K562 (cell line): ENCODE measurements at regions not wholly inside any gene's neighbourhood (a gene's known extent, or its start where the extent isn't known, plus 50 kb on each side); places are given as distances from the start of the nearest gene placed in this dataset.

Source experiments
- ATAC-seq: fragments of 200-7000 bp; cut with Tn5 transposase; 3 replicates; pipeline ENCODE4 v1.9.1; 2020; ENCODE audit warnings: moderate library complexity
- BruUV-seq: library from RNA; stranded (reverse); fragments of 400-500 nt; replicated peaks from 2 replicates; lab custom pipeline; 2021; lab: Mats Ljungman, UMichigan
- CTCF ChIA-PET: fragments of 300-600 bp; formaldehyde crosslinking; extraction: SDS; loops from one replicate; lab custom pipeline; 2021; ENCODE audit warnings: low intra/inter-chr PET ratio; lab: Yijun Ruan, JAX
- POLR2A ChIA-PET: fragments of 300-600, 350-650 bp; sonication (Branson Sonifier 250); formaldehyde crosslinking; extraction: SDS; loops from one replicate; lab custom pipeline; 2021; ENCODE audit warnings: antibody characterized with exemption, inconsistent platforms; lab: Yijun Ruan, JAX
- DNase-seq, 4 experiments: peaks; one replicate each; pipeline versions ENCODE4 v3.0.0 to v3.0.0-alpha.2; 2011 to 2018; ENCODE audit warnings: low spot score in 3 of 4, mixed read lengths in 3 of 4; ENCODE audit errors: extremely low read depth in 1 of 4
- FAIRE-seq: peaks from 2 replicates; lab custom pipeline; 2011; peaks lifted over from hg19 to GRCh38; lab: Jason Lieb, UNC
- H2AFZ ChIP-seq: 2 replicates; pipeline ENCODE4 v1.6.0; 2011; ENCODE audit warnings: low read depth, low read length, control low read depth, inconsistent platforms
- H3K27ac ChIP-seq: fragments of 200-600 bp; 3 replicates; pipeline ENCODE4 v1.8.0; 2011; ENCODE audit warnings: low read depth, mild to moderate bottlenecking, control low read depth, inconsistent platforms, low read length, moderate library complexity, mixed read lengths; ENCODE audit errors: extremely low read depth
- H3K27me3 ChIP-seq, 2 experiments: fragments of 300-600 bp in 1 of 2; 2 replicates in 1 of 2; 3 replicates in 1 of 2; pipeline versions ENCODE4 v1.6.0 to v1.8.0; 2011; ENCODE audit warnings: inconsistent platforms in 2 of 2, low read length in 2 of 2, mild to moderate bottlenecking in 1 of 2, mixed read lengths in 1 of 2, moderate library complexity in 1 of 2; ENCODE audit not compliant: control insufficient read depth in 2 of 2, insufficient read depth in 2 of 2
- H3K36me3 ChIP-seq: fragments of 300-600 bp; 3 replicates; pipeline ENCODE4 v1.8.0; 2011; ENCODE audit warnings: mild to moderate bottlenecking, low read length, inconsistent platforms; ENCODE audit not compliant: control insufficient read depth, insufficient read depth
- H3K4me1 ChIP-seq, 2 experiments: fragments of 200-600 bp in 1 of 2; replicated peaks in 1 of 2; 2 replicates in 1 of 2; 3 replicates in 1 of 2; pipeline versions ENCODE4 v1.5.1 to v1.8.0; 2011; ENCODE audit warnings: inconsistent platforms in 2 of 2, low read length in 2 of 2, mild to moderate bottlenecking in 1 of 2, mixed read lengths in 1 of 2, moderate library complexity in 1 of 2; ENCODE audit not compliant: control insufficient read depth in 2 of 2, insufficient read depth in 2 of 2
- H3K4me2 ChIP-seq: 2 replicates; pipeline ENCODE4 v1.6.1; 2011; ENCODE audit warnings: low read length, control low read depth, inconsistent platforms, mixed read lengths; ENCODE audit not compliant: insufficient read depth
- H3K4me3 ChIP-seq: fragments of 200-600 bp; sonication (generic), shearing (Covaris generic); 2 replicates; pipeline ENCODE4 v1.5.1; 2016; ENCODE audit warnings: control low read depth, inconsistent platforms
- H3K79me2 ChIP-seq: fragments of 200-600 bp; 3 replicates; pipeline ENCODE4 v1.8.0; 2011; ENCODE audit warnings: low read length, inconsistent platforms; ENCODE audit not compliant: control insufficient read depth, insufficient read depth
- H3K9ac ChIP-seq, 2 experiments: 2 replicates each; pipeline versions ENCODE4 v1.6.0 to v1.6.1; 2011; ENCODE audit warnings: low read depth in 2 of 2, low read length in 2 of 2, control low read depth in 1 of 2, inconsistent platforms in 1 of 2, mild to moderate bottlenecking in 1 of 2, mixed read lengths in 1 of 2; ENCODE audit not compliant: insufficient read depth in 1 of 2
- H3K9me1 ChIP-seq: one replicate; pipeline ENCODE4 v1.6.0; 2011; ENCODE audit warnings: inconsistent platforms, mild to moderate bottlenecking, low read length, moderate library complexity; ENCODE audit not compliant: control insufficient read depth, insufficient read depth
- H3K9me3 ChIP-seq: replicated peaks from 2 replicates; pipeline ENCODE4 v1.5.1; 2011; ENCODE audit warnings: low read depth, low read length, inconsistent platforms; ENCODE audit not compliant: control insufficient read depth, insufficient read depth
- H4K20me1 ChIP-seq: replicated peaks from 2 replicates; pipeline ENCODE4 v1.6.1; 2011; ENCODE audit warnings: low read length, inconsistent platforms, mixed read lengths; ENCODE audit not compliant: control insufficient read depth, insufficient read depth
- ARID2 ChIP-seq: fragments of 450-650 bp; IDR thresholded peaks from 2 replicates; pipeline ENCODE4 v1.6.1; 2017; ENCODE audit warnings: antibody characterized with exemption, mild to moderate bottlenecking
- C11orf30 ChIP-seq: fragments of 450-650 bp; IDR thresholded peaks from 2 replicates; pipeline ENCODE4 v1.6.1; 2016; ENCODE audit warnings: low read depth, mild to moderate bottlenecking
- COPS2 ChIP-seq: fragments of 450-650 bp; conservative IDR thresholded peaks from 2 replicates; pipeline ENCODE4 v1.6.1; 2016; ENCODE audit warnings: mild to moderate bottlenecking, moderate library complexity
- EHMT2 ChIP-seq: fragments of 450-650 bp; IDR thresholded peaks from 2 replicates; pipeline ENCODE4 v1.6.1; 2018; ENCODE audit warnings: antibody characterized with exemption
- GTF2E2 ChIP-seq: fragments of 200-800 bp; sonication (Bioruptor generic); IDR thresholded peaks from 2 replicates; pipeline ENCODE4 v1.6.1; 2016; ENCODE audit warnings: missing genetic modification characterization, missing compliant biosample characterization
- HDAC8 ChIP-seq: fragments of 450-650 bp; IDR thresholded peaks from 2 replicates; pipeline ENCODE4 v1.6.1; 2016; ENCODE audit warnings: mild to moderate bottlenecking, missing genetic modification characterization, moderate library complexity, missing compliant biosample characterization
- MAZ ChIP-seq, 2 experiments: fragments of 450-650 bp in 1 of 2; sonication (generic) in 1 of 2; formaldehyde crosslinking; IDR thresholded peaks in 1 of 2; conservative IDR thresholded peaks in 1 of 2; 2 replicates each; pipeline versions ENCODE4 v1.4.0 to v1.5.0; 2020; ENCODE audit warnings: mild to moderate bottlenecking in 1 of 2, missing genetic modification reagents in 1 of 2
- MECOM ChIP-seq: fragments of 250-450 bp; sonication (Bioruptor Pico); IDR thresholded peaks from 2 replicates; pipeline ENCODE4 v1.8.0; 2022; ENCODE audit warnings: inconsistent platforms
- NFYB ChIP-seq: IDR thresholded peaks from 2 replicates; pipeline ENCODE4 v1.6.1; 2011; ENCODE audit warnings: mild to moderate bottlenecking, moderate library complexity; ENCODE audit not compliant: insufficient read length; ENCODE audit errors: extremely low read depth
- SMAD4 ChIP-seq: fragments of 250-450 bp; sonication (Bioruptor Pico); conservative IDR thresholded peaks from 2 replicates; pipeline ENCODE4 v1.8.0; 2021; ENCODE audit warnings: inconsistent platforms, mild to moderate bottlenecking, moderate library complexity
- STAT5B ChIP-seq: fragments of 250-450 bp; sonication (Bioruptor Pico); IDR thresholded peaks from 2 replicates; pipeline ENCODE4 v1.8.0; 2021; ENCODE audit warnings: mild to moderate bottlenecking, inconsistent platforms
- ZBED1 ChIP-seq: IDR thresholded peaks from 2 replicates; pipeline ENCODE4 v1.6.1; 2014
- ZNF121 ChIP-seq: sonication (generic); formaldehyde crosslinking; conservative IDR thresholded peaks from 2 replicates; pipeline ENCODE4 v1.8.0; 2022; ENCODE audit warnings: missing genetic modification reagents
- ZNF395 ChIP-seq: fragments of 200-800 bp; sonication (Bioruptor generic); IDR thresholded peaks from 2 replicates; pipeline ENCODE4 v1.6.1; 2017; ENCODE audit warnings: missing genetic modification characterization, missing compliant biosample characterization
- ZNF431 ChIP-seq: sonication (generic); formaldehyde crosslinking; IDR thresholded peaks from 2 replicates; pipeline ENCODE4 v1.8.0; 2022; ENCODE audit warnings: mild to moderate bottlenecking, missing genetic modification reagents
- WGBS: fragments of 100-300 bp; shearing (Covaris generic); methylation state at CpG from one replicate; pipeline ENCODE4 v1.1.6; 2016; ENCODE audit warnings: low coverage, mixed read lengths; ENCODE audit not compliant: insufficient coverage; ENCODE audit errors: missing lambda C conversion rate; 5-methylcytosine and 5-hydroxymethylcytosine counted together
- in situ Hi-C: fragments of 300-500 bp; cut with MboI; formaldehyde crosslinking; loops from 4 replicates; pipeline ENCODE4 v1.15.0; 2018; ENCODE audit warnings: inconsistent platforms, mixed read lengths
- intact Hi-C: fragments of 100-400 bp; cut with micrococcal nuclease; formaldehyde crosslinking; loops from 2 replicates; pipeline ENCODE4 v1.14.2; 2022
- TF ChIP-seq, protein P1 (sequence below): sonication (generic); formaldehyde crosslinking; IDR thresholded peaks from 2 replicates; pipeline ENCODE4 v1.5.0; 2020; ENCODE audit warnings: missing genetic modification reagents

DNA sequence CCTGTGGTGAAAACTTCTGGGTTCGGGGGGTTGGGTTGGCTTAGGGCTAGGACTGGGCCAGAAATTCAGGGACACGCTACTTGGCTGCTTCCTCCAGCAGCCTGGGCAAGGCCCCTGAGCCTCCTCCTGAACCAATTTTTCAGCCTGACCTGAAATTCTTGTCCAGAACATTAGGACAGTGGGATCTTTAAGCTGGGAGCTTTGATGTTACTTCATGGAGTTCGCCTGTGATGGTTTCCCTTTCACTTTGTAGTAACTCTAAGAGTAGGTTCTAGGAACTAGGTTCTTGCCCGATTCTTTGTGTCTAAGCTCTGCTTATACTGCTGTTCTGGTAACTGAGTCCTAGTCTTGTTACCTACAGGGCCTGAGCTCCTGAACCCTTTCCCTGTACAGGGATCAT is 75.3 kb downstream of the S1PR1 start:
- DNase-seq (no peak), FAIRE-seq (no peak)
- H3K9me1 ChIP-seq = no peaks in the 10 kb centered on the region
- H3K4me1 ChIP-seq = 0 out of 5 replicates have a peak, but pooled peaks cover 0 to 2% of the 10 kb centered on the region in 2 experiments
- H3K27me3 ChIP-seq = peaks cover 0 to 39% of the 10 kb centered on the region in 2 experiments; a peak in 4 of 5 replicates
- H3K9me3 ChIP-seq = no peaks in the 10 kb centered on the region
- H3K79me2 ChIP-seq = no peaks in the 10 kb centered on the region
- no peak overlapping the region for H3K4me2 ChIP-seq
- H3K4me3 ChIP-seq = no peak overlapping the region
- no peak overlapping the region for H3K27ac ChIP-seq
- H4K20me1 ChIP-seq = no peaks in the 10 kb centered on the region
- WGBS = 4% methylated on average over 4 of the region's 4 CpGs
- ChIA-PET CTCF (no interaction called here), POLR2A (no interaction called here)
- intact Hi-C loops = no loop called here
- H2AFZ ChIP-seq = no peak overlapping the region
- TF ChIP-seq COPS2 = no peak
- TF ChIP-seq, protein P1, sequence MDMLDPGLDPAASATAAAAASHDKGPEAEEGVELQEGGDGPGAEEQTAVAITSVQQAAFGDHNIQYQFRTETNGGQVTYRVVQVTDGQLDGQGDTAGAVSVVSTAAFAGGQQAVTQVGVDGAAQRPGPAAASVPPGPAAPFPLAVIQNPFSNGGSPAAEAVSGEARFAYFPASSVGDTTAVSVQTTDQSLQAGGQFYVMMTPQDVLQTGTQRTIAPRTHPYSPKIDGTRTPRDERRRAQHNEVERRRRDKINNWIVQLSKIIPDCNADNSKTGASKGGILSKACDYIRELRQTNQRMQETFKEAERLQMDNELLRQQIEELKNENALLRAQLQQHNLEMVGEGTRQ = no peak
- TF ChIP-seq STAT5B (CRISPR knock-in tag) = no peak
- TF ChIP-seq HDAC8 (tag) = no peak
- TF ChIP-seq SMAD4 = no peak
- TF ChIP-seq MAZ (CRISPR knock-in tag; conservative IDR thresholded peaks at IDR 0.05 in 1 of 2, IDR thresholded peaks at IDR 0.05 in 1 of 2) = no peak
- no peak for TF ChIP-seq GTF2E2
- no peak for TF ChIP-seq ZNF431 (CRISPR knock-in tag)
- no peak for TF ChIP-seq ZNF121 (CRISPR knock-in tag)
- no peak for TF ChIP-seq EHMT2
- TF ChIP-seq ZBED1 = no peak
- no peak for TF ChIP-seq C11orf30
- TF ChIP-seq ZNF395 (CRISPR knock-in tag) = no peak
- no peak for TF ChIP-seq ARID2
- TF ChIP-seq MECOM (CRISPR knock-in tag) = no peak
- TF ChIP-seq NFYB = no peak
- TF ChIP-seq, all 486 proteins: peak for 0
- BruUV-seq = no TSS peak
- no peak overlapping the region for H3K9ac ChIP-seq
- in situ Hi-C loops = no loop called here
- no peaks in the 10 kb centered on the region for H3K36me3 ChIP-seq
- no peak for ATAC-seq
